ENCODE measurements at regions not wholly inside any gene's neighbourhood (a gene's known extent, or its start where the extent isn't known, plus 50 kb on each side); places are given as distances from the start of the nearest gene placed in this dataset.

DNA sequence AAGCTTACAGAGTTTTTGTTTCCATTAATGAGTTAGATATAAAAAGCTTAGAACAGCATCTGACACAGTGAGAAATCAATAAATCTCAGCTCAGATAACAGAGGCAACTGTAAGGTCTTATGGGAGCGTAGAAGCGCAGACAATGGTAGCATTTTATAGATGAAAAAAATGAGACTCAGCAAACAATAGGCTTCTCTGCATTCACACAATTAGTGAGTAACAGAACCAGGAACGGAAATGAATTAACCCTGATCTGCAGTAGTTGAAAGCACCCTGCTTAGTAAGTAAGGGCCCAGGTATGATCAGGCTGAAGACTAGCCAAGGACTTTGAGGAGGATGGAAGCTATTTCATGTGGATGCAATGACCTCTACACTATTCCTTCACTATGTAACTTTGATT lies 147.2 kb upstream of the EYA4 start:
- Mint-ChIP-seq H3K27me3 (no peaks in the 10 kb centered on the region), H3K9me3 (ENCODE audit: insufficient read depth) (no peaks in the 10 kb centered on the region), H3K4me3 (no peak overlapping the region), H3K27ac (no peak overlapping the region), H3K4me1 (no peaks in the 10 kb centered on the region)
- intact Hi-C loops (cut with micrococcal nuclease) = no loop called here
- Histone ChIP-seq H3K36me3 (replicated peaks in 1 of 2; ENCODE audit: control extremely low read depth in 1 of 2, control insufficient read depth in 1 of 2, extremely low read depth in 1 of 2, insufficient read depth in 2 of 2, low read length in 1 of 2) (no peaks in the 10 kb centered on the region), H3K27me3 (replicated peaks in 1 of 4; ENCODE audit: control extremely low read depth in 1 of 4, control insufficient read depth in 3 of 4, insufficient read depth in 4 of 4, low read length in 3 of 4) (no peaks in the 10 kb centered on the region), H3K9ac (ENCODE audit: low read length) (no peak overlapping the region), H3K4me3 (ENCODE audit: control extremely low read depth in 1 of 5, extremely low read depth in 1 of 5, insufficient read depth in 1 of 5, low read depth in 2 of 5, low read length in 4 of 5) (no peak overlapping the region), H3K9me3 (ENCODE audit: control extremely low read depth in 1 of 3, control insufficient read depth in 2 of 3, insufficient read depth in 1 of 3, low read length in 2 of 3) (no peaks in the 10 kb centered on the region), H3K79me2 (ENCODE audit: control insufficient read depth, insufficient read depth, low read length) (no peaks in the 10 kb centered on the region), H2AFZ (ENCODE audit: insufficient read depth, low read depth, low read length, poor library complexity, severe bottlenecking) (no peak overlapping the region), H3K4me1 (ENCODE audit: control insufficient read depth in 2 of 2, insufficient read depth in 2 of 2, low read length in 2 of 2) (no peaks in the 10 kb centered on the region), H4K20me1 (ENCODE audit: control insufficient read depth, insufficient read depth, low read length, poor library complexity, severe bottlenecking) (no peaks in the 10 kb centered on the region), H3K4me2 (replicated peaks; ENCODE audit: low read depth, low read length, poor library complexity, severe bottlenecking) (no peak overlapping the region), H3K27ac (ENCODE audit: low read length in 2 of 2) (no peak overlapping the region)
- ATAC-seq (ENCODE audit: low read depth) (no peak), DNase-seq (no peak)
- ChIA-PET CTCF (no interaction called here), POLR2A (no interaction called here)
- TF ChIP-seq, protein P1, sequence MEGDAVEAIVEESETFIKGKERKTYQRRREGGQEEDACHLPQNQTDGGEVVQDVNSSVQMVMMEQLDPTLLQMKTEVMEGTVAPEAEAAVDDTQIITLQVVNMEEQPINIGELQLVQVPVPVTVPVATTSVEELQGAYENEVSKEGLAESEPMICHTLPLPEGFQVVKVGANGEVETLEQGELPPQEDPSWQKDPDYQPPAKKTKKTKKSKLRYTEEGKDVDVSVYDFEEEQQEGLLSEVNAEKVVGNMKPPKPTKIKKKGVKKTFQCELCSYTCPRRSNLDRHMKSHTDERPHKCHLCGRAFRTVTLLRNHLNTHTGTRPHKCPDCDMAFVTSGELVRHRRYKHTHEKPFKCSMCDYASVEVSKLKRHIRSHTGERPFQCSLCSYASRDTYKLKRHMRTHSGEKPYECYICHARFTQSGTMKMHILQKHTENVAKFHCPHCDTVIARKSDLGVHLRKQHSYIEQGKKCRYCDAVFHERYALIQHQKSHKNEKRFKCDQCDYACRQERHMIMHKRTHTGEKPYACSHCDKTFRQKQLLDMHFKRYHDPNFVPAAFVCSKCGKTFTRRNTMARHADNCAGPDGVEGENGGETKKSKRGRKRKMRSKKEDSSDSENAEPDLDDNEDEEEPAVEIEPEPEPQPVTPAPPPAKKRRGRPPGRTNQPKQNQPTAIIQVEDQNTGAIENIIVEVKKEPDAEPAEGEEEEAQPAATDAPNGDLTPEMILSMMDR (IDR thresholded peaks at IDR 0.05) = no peak
- no peak for TF ChIP-seq EZH2 (IDR thresholded peaks at IDR 0.05; ENCODE audit: borderline replicate concordance, insufficient read depth, low read depth, low read length, poor library complexity, severe bottlenecking)
- WGBS (ENCODE audit: insufficient coverage) = 100% methylated on average over 3 of the region's 3 CpGs

GRCh38 chr6:133097208-133097607 lies 143.9 kb upstream of the EYA4 start:
- no peaks in the 10 kb centered on the region for H3K36me3 ChIP-seq (replicated peaks in 1 of 2; ENCODE audit: control extremely low read depth in 1 of 2, control insufficient read depth in 1 of 2, extremely low read depth in 1 of 2, insufficient read depth in 2 of 2, low read length in 1 of 2)
- no peaks in the 10 kb centered on the region for H3K4me1 ChIP-seq (ENCODE audit: control insufficient read depth in 2 of 2, insufficient read depth in 2 of 2, low read length in 2 of 2)
- no peak overlapping the region for H3K4me2 ChIP-seq (replicated peaks; ENCODE audit: low read depth, low read length, poor library complexity, severe bottlenecking)
- H3K9ac ChIP-seq (ENCODE audit: low read length) = no peak overlapping the region
- POLR2A ChIA-PET = no interaction called here
- CTCF ChIA-PET = no interaction called here
- no peaks in the 10 kb centered on the region for H3K27me3 Mint-ChIP-seq
- no peaks in the 10 kb centered on the region for H3K4me1 Mint-ChIP-seq
- TF ChIP-seq, protein P1 (IDR thresholded peaks at IDR 0.05) = no peak
- TF ChIP-seq EZH2 (IDR thresholded peaks at IDR 0.05; ENCODE audit: borderline replicate concordance, insufficient read depth, low read depth, low read length, poor library complexity, severe bottlenecking) = no peak
- intact Hi-C loops (cut with micrococcal nuclease) = no loop called here
- no peaks in the 10 kb centered on the region for H3K9me3 ChIP-seq (ENCODE audit: control extremely low read depth in 1 of 3, control insufficient read depth in 2 of 3, insufficient read depth in 1 of 3, low read length in 2 of 3)
- DNase-seq (no peak), ATAC-seq (ENCODE audit: low read depth) (no peak)
- H3K27me3 ChIP-seq (replicated peaks in 1 of 4; ENCODE audit: control extremely low read depth in 1 of 4, control insufficient read depth in 3 of 4, insufficient read depth in 4 of 4, low read length in 3 of 4) = no peaks in the 10 kb centered on the region
- no CpG with 5 or more reads among the region's 1 CpG for WGBS (ENCODE audit: insufficient coverage)
- H4K20me1 ChIP-seq (ENCODE audit: control insufficient read depth, insufficient read depth, low read length, poor library complexity, severe bottlenecking) = no peaks in the 10 kb centered on the region
- no peak overlapping the region for H3K27ac Mint-ChIP-seq
- no peak overlapping the region for H2AFZ ChIP-seq (ENCODE audit: insufficient read depth, low read depth, low read length, poor library complexity, severe bottlenecking)
- no peak overlapping the region for H3K4me3 Mint-ChIP-seq
- no peaks in the 10 kb centered on the region for H3K9me3 Mint-ChIP-seq (ENCODE audit: insufficient read depth)
- H3K27ac ChIP-seq (ENCODE audit: low read length in 2 of 2) = no peak overlapping the region
- H3K4me3 ChIP-seq (ENCODE audit: control extremely low read depth in 1 of 5, extremely low read depth in 1 of 5, insufficient read depth in 1 of 5, low read depth in 2 of 5, low read length in 4 of 5) = no peak overlapping the region
- no peaks in the 10 kb centered on the region for H3K79me2 ChIP-seq (ENCODE audit: control insufficient read depth, insufficient read depth, low read length)
